ENCODE measurements at regions not wholly inside any gene's neighbourhood (a gene's known extent, or its start where the extent isn't known, plus 50 kb on each side); places are given as distances from the start of the nearest gene placed in this dataset.

- Histone ChIP-seq H3K4me1 (no peaks in the 10 kb centered on the region), H3K36me3 (no peaks in the 10 kb centered on the region), H3K9me3 (no peaks in the 10 kb centered on the region), H3K27me3 (no peaks in the 10 kb centered on the region), H3K4me3 (peak overlapping the region in 1 of 3 donors; percentile 11), H3K27ac (no peak overlapping the region)
- TF ChIP-seq CTCF (IDR thresholded peaks at IDR 0.05) (no peak), POLR2A (IDR thresholded peaks at IDR 0.05) (no peak), POLR2AphosphoS5 (IDR thresholded peaks at IDR 0.05) (no peak)
- intact Hi-C loops (cut with DNase I; ENCODE audit: low total_unique reads), result no loop called here
- no peak for DNase-seq (ENCODE audit: low spot score in 2 of 2)
Measured at GRCh38 chr12:115623764-115624334, 653.6 kb downstream of the MED13L start.

GRCh38 chr12:115623275-115623674, 654.2 kb downstream of the MED13L start:
- DNase-seq (ENCODE audit: low spot score in 2 of 2), result no peak
- TF ChIP-seq CTCF (IDR thresholded peaks at IDR 0.05), result no peak
- no peak for TF ChIP-seq POLR2AphosphoS5 (IDR thresholded peaks at IDR 0.05)
- no peak for TF ChIP-seq POLR2A (IDR thresholded peaks at IDR 0.05)
- Histone ChIP-seq H3K27ac (no peak overlapping the region), H3K4me3 (no peak overlapping the region), H3K36me3 (no peaks in the 10 kb centered on the region), H3K4me1 (no peaks in the 10 kb centered on the region), H3K27me3 (no peaks in the 10 kb centered on the region), H3K9me3 (no peaks in the 10 kb centered on the region)
- intact Hi-C loops (cut with DNase I; ENCODE audit: low total_unique reads), result no loop called here

GRCh38 chr12:115620816-115621215, 656.7 kb downstream of the MED13L start:
- DNase-seq (ENCODE audit: low spot score in 2 of 2), result no peak
- no peak overlapping the region for H3K27ac ChIP-seq

GRCh38 chr12:115619889-115620288, 657.6 kb downstream of the MED13L start:
- Histone ChIP-seq H3K9me3 (no peaks in the 10 kb centered on the region), H3K27ac (no peak overlapping the region), H3K27me3 (no peaks in the 10 kb centered on the region), H3K4me1 (no peaks in the 10 kb centered on the region), H3K4me3 (no peak overlapping the region), H3K36me3 (no peaks in the 10 kb centered on the region)
- DNase-seq (ENCODE audit: low spot score in 2 of 2), result no peak
- intact Hi-C loops (cut with DNase I; ENCODE audit: low total_unique reads), result no loop called here
- TF ChIP-seq POLR2AphosphoS5 (IDR thresholded peaks at IDR 0.05) (no peak), POLR2A (IDR thresholded peaks at IDR 0.05) (no peak), CTCF (IDR thresholded peaks at IDR 0.05) (no peak)

More at GRCh38 chr12:115620816-115621215, 656.7 kb downstream of the MED13L start:
- Histone ChIP-seq H3K36me3 (no peaks in the 10 kb centered on the region), H3K4me3 (no peak overlapping the region), H3K9me3 (no peaks in the 10 kb centered on the region), H3K4me1 (no peaks in the 10 kb centered on the region), H3K27me3 (no peaks in the 10 kb centered on the region)
- TF ChIP-seq POLR2A (IDR thresholded peaks at IDR 0.05), result no peak
- no peak for TF ChIP-seq POLR2AphosphoS5 (IDR thresholded peaks at IDR 0.05)
- no peak for TF ChIP-seq CTCF (IDR thresholded peaks at IDR 0.05)
- intact Hi-C loops (cut with DNase I; ENCODE audit: low total_unique reads), result no loop called here

- no peak overlapping the region for H3K27ac ChIP-seq
- H3K36me3 ChIP-seq, result no peaks in the 10 kb centered on the region
- H3K4me3 ChIP-seq, result no peak overlapping the region
- no peaks in the 10 kb centered on the region for H3K4me1 ChIP-seq
- TF ChIP-seq POLR2A (IDR thresholded peaks at IDR 0.05), result no peak
- no peak for TF ChIP-seq CTCF (IDR thresholded peaks at IDR 0.05)
- no peak for TF ChIP-seq POLR2AphosphoS5 (IDR thresholded peaks at IDR 0.05)
- intact Hi-C loops (cut with DNase I; ENCODE audit: low total_unique reads), result no loop called here
- no peaks in the 10 kb centered on the region for H3K9me3 ChIP-seq
- no peak for DNase-seq (ENCODE audit: low spot score in 2 of 2)
- no peaks in the 10 kb centered on the region for H3K27me3 ChIP-seq
Measured at GRCh38 chr12:115619061-115619460, 658.4 kb downstream of the MED13L start.
